ENCODE measurements at regions not wholly inside any gene's neighbourhood (a gene's known extent, or its start where the extent isn't known, plus 50 kb on each side); places are given as distances from the start of the nearest gene placed in this dataset.

GRCh38 chr20:59448851-59449444 lies 148.5 kb downstream of the EDN3 start:
- H3K9ac ChIP-seq (ENCODE audit: low read length) = no peak overlapping the region
- H3K4me3 ChIP-seq (ENCODE audit: low read depth, low read length) = no peak overlapping the region
- peaks cover 4% of the 10 kb centered on the region for H3K27me3 ChIP-seq (ENCODE audit: control insufficient read depth, insufficient read depth, low read length)
- H3K36me3 ChIP-seq (ENCODE audit: control insufficient read depth, insufficient read depth, low read length) = no peaks in the 10 kb centered on the region
- no peaks in the 10 kb centered on the region for H3K9me3 ChIP-seq (ENCODE audit: control insufficient read depth, insufficient read depth, low read depth, low read length)
- H3K27ac ChIP-seq (ENCODE audit: low read depth, low read length) = no peak overlapping the region
- peaks cover 10% of the 10 kb centered on the region; the same call in 1 of the 2 replicates for H3K4me1 ChIP-seq (ENCODE audit: control insufficient read depth, insufficient read depth, low read length)

GRCh38 chr20:59451066-59451630 lies 150.7 kb downstream of the EDN3 start:
- Histone ChIP-seq H3K27ac (ENCODE audit: low read depth, low read length) (no peak overlapping the region), H3K9ac (ENCODE audit: low read length) (no peak overlapping the region), H3K4me1 (ENCODE audit: control insufficient read depth, insufficient read depth, low read length) (peaks cover 11% of the 10 kb centered on the region; the same call in 1 of the 2 replicates), H3K27me3 (ENCODE audit: control insufficient read depth, insufficient read depth, low read length) (peaks cover 4% of the 10 kb centered on the region), H3K36me3 (ENCODE audit: control insufficient read depth, insufficient read depth, low read length) (no peaks in the 10 kb centered on the region), H3K4me3 (ENCODE audit: low read depth, low read length) (no peak overlapping the region), H3K9me3 (ENCODE audit: control insufficient read depth, insufficient read depth, low read depth, low read length) (no peaks in the 10 kb centered on the region)

GRCh38 chr20:59451641-59452040 lies 151.2 kb downstream of the EDN3 start:
- Histone ChIP-seq H3K9ac (ENCODE audit: low read length) (no peak overlapping the region), H3K36me3 (ENCODE audit: control insufficient read depth, insufficient read depth, low read length) (no peaks in the 10 kb centered on the region), H3K9me3 (ENCODE audit: control insufficient read depth, insufficient read depth, low read depth, low read length) (no peaks in the 10 kb centered on the region), H3K27ac (ENCODE audit: low read depth, low read length) (no peak overlapping the region), H3K27me3 (ENCODE audit: control insufficient read depth, insufficient read depth, low read length) (peaks cover 4% of the 10 kb centered on the region; the same call in 1 of the 2 replicates), H3K4me3 (ENCODE audit: low read depth, low read length) (no peak overlapping the region), H3K4me1 (ENCODE audit: control insufficient read depth, insufficient read depth, low read length) (peaks cover 11% of the 10 kb centered on the region; the same call in 1 of the 2 replicates)

- no peak overlapping the region for H3K4me3 ChIP-seq (ENCODE audit: low read depth, low read length)
- no peak overlapping the region for H3K27ac ChIP-seq (ENCODE audit: low read depth, low read length)
- no peaks in the 10 kb centered on the region for H3K36me3 ChIP-seq (ENCODE audit: control insufficient read depth, insufficient read depth, low read length)
- H3K4me1 ChIP-seq (ENCODE audit: control insufficient read depth, insufficient read depth, low read length) = peaks cover 11% of the 10 kb centered on the region; the same call in 1 of the 2 replicates
- H3K27me3 ChIP-seq (ENCODE audit: control insufficient read depth, insufficient read depth, low read length) = peaks cover 4% of the 10 kb centered on the region; the same call in 1 of the 2 replicates
- H3K9me3 ChIP-seq (ENCODE audit: control insufficient read depth, insufficient read depth, low read depth, low read length) = no peaks in the 10 kb centered on the region
- H3K9ac ChIP-seq (ENCODE audit: low read length) = no peak overlapping the region
Measured at GRCh38 chr20:59452856-59453255, 151.5 kb upstream of the PHACTR3 start.

GRCh38 chr20:59453759-59454560 lies 150.4 kb upstream of the PHACTR3 start:
- Histone ChIP-seq H3K27me3 (ENCODE audit: control insufficient read depth, insufficient read depth, low read length) (peaks cover 4% of the 10 kb centered on the region; the same call in 1 of the 2 replicates), H3K36me3 (ENCODE audit: control insufficient read depth, insufficient read depth, low read length) (no peaks in the 10 kb centered on the region), H3K9me3 (ENCODE audit: control insufficient read depth, insufficient read depth, low read depth, low read length) (peaks cover 4% of the 10 kb centered on the region; the same call in 1 of the 2 replicates), H3K4me1 (ENCODE audit: control insufficient read depth, insufficient read depth, low read length) (peaks cover 11% of the 10 kb centered on the region; the same call in 1 of the 2 replicates), H3K4me3 (ENCODE audit: low read depth, low read length) (no peak overlapping the region), H3K9ac (ENCODE audit: low read length) (no peak overlapping the region), H3K27ac (ENCODE audit: low read depth, low read length) (no peak overlapping the region)

- H3K9ac ChIP-seq (ENCODE audit: low read length) = no peak overlapping the region
- no peak overlapping the region for H3K27ac ChIP-seq (ENCODE audit: low read depth, low read length)
- peaks cover 11% of the 10 kb centered on the region; the same call in 1 of the 2 replicates for H3K4me1 ChIP-seq (ENCODE audit: control insufficient read depth, insufficient read depth, low read length)
- peaks cover 7% of the 10 kb centered on the region; the same call in 1 of the 2 replicates for H3K9me3 ChIP-seq (ENCODE audit: control insufficient read depth, insufficient read depth, low read depth, low read length)
- no peaks in the 10 kb centered on the region for H3K36me3 ChIP-seq (ENCODE audit: control insufficient read depth, insufficient read depth, low read length)
- no peaks in the 10 kb centered on the region for H3K27me3 ChIP-seq (ENCODE audit: control insufficient read depth, insufficient read depth, low read length)
- no peak overlapping the region for H3K4me3 ChIP-seq (ENCODE audit: low read depth, low read length)
Measured at GRCh38 chr20:59455402-59456341, 148.7 kb upstream of the PHACTR3 start.

GRCh38 chr20:59456342-59457279 lies 147.7 kb upstream of the PHACTR3 start:
- peaks cover 7% of the 10 kb centered on the region; the same call in 1 of the 2 replicates for H3K9me3 ChIP-seq (ENCODE audit: control insufficient read depth, insufficient read depth, low read depth, low read length)
- H3K9ac ChIP-seq (ENCODE audit: low read length) = no peak overlapping the region
- no peaks in the 10 kb centered on the region for H3K27me3 ChIP-seq (ENCODE audit: control insufficient read depth, insufficient read depth, low read length)
- H3K4me3 ChIP-seq (ENCODE audit: low read depth, low read length) = no peak overlapping the region
- peaks cover 11% of the 10 kb centered on the region; the same call in 1 of the 2 replicates for H3K4me1 ChIP-seq (ENCODE audit: control insufficient read depth, insufficient read depth, low read length)
- no peak overlapping the region for H3K27ac ChIP-seq (ENCODE audit: low read depth, low read length)
- no peaks in the 10 kb centered on the region for H3K36me3 ChIP-seq (ENCODE audit: control insufficient read depth, insufficient read depth, low read length)

GRCh38 chr20:59458645-59459044 lies 145.7 kb upstream of the PHACTR3 start:
- no peaks in the 10 kb centered on the region for H3K27me3 ChIP-seq (ENCODE audit: control insufficient read depth, insufficient read depth, low read length)
- no peak overlapping the region for H3K9ac ChIP-seq (ENCODE audit: low read length)
- no peak overlapping the region for H3K4me3 ChIP-seq (ENCODE audit: low read depth, low read length)
- H3K27ac ChIP-seq (ENCODE audit: low read depth, low read length) = no peak overlapping the region
- H3K4me1 ChIP-seq (ENCODE audit: control insufficient read depth, insufficient read depth, low read length) = 0 out of 2 replicates have a peak, but pooled peaks cover 4% of the 10 kb centered on the region
- peaks cover 7% of the 10 kb centered on the region; the same call in 1 of the 2 replicates for H3K9me3 ChIP-seq (ENCODE audit: control insufficient read depth, insufficient read depth, low read depth, low read length)
- no peaks in the 10 kb centered on the region for H3K36me3 ChIP-seq (ENCODE audit: control insufficient read depth, insufficient read depth, low read length)

GRCh38 chr20:59459586-59459985 lies 144.8 kb upstream of the PHACTR3 start:
- Histone ChIP-seq H3K9me3 (ENCODE audit: control insufficient read depth, insufficient read depth, low read depth, low read length) (peaks cover 7% of the 10 kb centered on the region; the same call in 1 of the 2 replicates), H3K4me3 (ENCODE audit: low read depth, low read length) (no peak overlapping the region), H3K27me3 (ENCODE audit: control insufficient read depth, insufficient read depth, low read length) (no peaks in the 10 kb centered on the region), H3K36me3 (ENCODE audit: control insufficient read depth, insufficient read depth, low read length) (no peaks in the 10 kb centered on the region), H3K9ac (ENCODE audit: low read length) (no peak overlapping the region), H3K4me1 (ENCODE audit: control insufficient read depth, insufficient read depth, low read length) (no peaks in the 10 kb centered on the region), H3K27ac (ENCODE audit: low read depth, low read length) (no peak overlapping the region)

All from HUES6 (cell line).